Heart left ventricle (tissue), 16 donors: ENCODE measurements at regions not wholly inside any gene's neighbourhood (a gene's known extent, or its start where the extent isn't known, plus 50 kb on each side); places are given as distances from the start of the nearest gene placed in this dataset.
A peak's percentile ranks its signal among the peaks of the same experiment; 100 is the strongest.

ENCODE experiments used
- ATAC-seq, 4 donors: fragments of 200-7000 bp; cut with Tn5 transposase; one replicate each; pipeline ENCODE4 v1.9.1; 2020 to 2022; ENCODE audit warnings: moderate library complexity in 4 of 4, mild to moderate bottlenecking in 3 of 4, moderate number of reproducible peaks in 1 of 4
- DNase-seq, 5 donors: peaks; one replicate each; pipeline ENCODE4 v3.0.0-alpha.2; 2020
- H3K27ac ChIP-seq, 12 donors: fragments of 200-600 bp; sonication (generic) in 4 of 12; one replicate each; pipeline versions ENCODE4 v1.5.0 to v1.8.0; 2016 to 2022; ENCODE audit warnings: mild to moderate bottlenecking in 2 of 12
- H3K27me3 ChIP-seq, 9 donors: fragments of 200-600 bp; sonication (generic) in 2 of 9; one replicate each; pipeline versions ENCODE4 v1.5.1 to v1.8.0; 2016 to 2022; ENCODE audit warnings: mild to moderate bottlenecking in 3 of 9
- H3K36me3 ChIP-seq, 9 donors: fragments of 200-600 bp; sonication (generic) in 2 of 9; one replicate each; pipeline versions ENCODE4 v1.5.0 to v1.8.0; 2018 to 2022; ENCODE audit warnings: mild to moderate bottlenecking in 2 of 9
- H3K4me1 ChIP-seq, 12 donors: fragments of 200-600 bp; sonication (generic) in 4 of 12; one replicate each; pipeline versions ENCODE4 v1.5.0 to v1.8.0; 2016 to 2022; ENCODE audit warnings: mild to moderate bottlenecking in 3 of 12
- H3K4me3 ChIP-seq, 12 donors: fragments of 200-600 bp; sonication (generic) in 4 of 12; one replicate each; pipeline versions ENCODE4 v1.5.0 to v1.8.0; 2017 to 2022; ENCODE audit warnings: mild to moderate bottlenecking in 9 of 12, moderate library complexity in 4 of 12
- H3K9me3 ChIP-seq, 12 donors: fragments of 200-600 bp; sonication (generic) in 4 of 12; one replicate each; pipeline versions ENCODE4 v1.5.0 to v1.8.0; 2016 to 2022; ENCODE audit warnings: mild to moderate bottlenecking in 1 of 12
- CTCF ChIP-seq, 12 donors: fragments of 200-600 bp; sonication (generic) in 4 of 12; IDR thresholded peaks; one replicate each; pipeline versions ENCODE4 v1.5.0 to v1.8.0; 2018 to 2022; ENCODE audit warnings: antibody characterized with exemption in 12 of 12, mild to moderate bottlenecking in 5 of 12
- POLR2A ChIP-seq, 2 donors: fragments of 450-650 bp; IDR thresholded peaks; one replicate each; pipeline ENCODE4 v1.6.1; 2017; ENCODE audit warnings: antibody characterized with exemption in 2 of 2, mild to moderate bottlenecking in 2 of 2, moderate library complexity in 2 of 2
- WGBS, 4 donors: extraction: QIAGEN DNeasy Blood & Tissue Kit in 2 of 4; methylation state at CpG; one replicate each; pipeline versions ENCODE4 v1.1.5 to v1.1.7; 2013 to 2018; 5-methylcytosine and 5-hydroxymethylcytosine counted together
- intact Hi-C, 10 donors: fragments of 100-400 bp; cut with DNase I; formaldehyde crosslinking; loops; one replicate each; pipeline versions ENCODE4 v1.11.1 to v1.14.2; 2022
- donor health status: ischemic (EF 13 %, LVEDD 7.1; RV severe dilation, severe dysfunction).
- donor health status: healthy with polysubstance abuse.
- donor health status: DM: no; HTN: yes; CAD: no.
- donor health status: DM: no; HTN: no; CAD: no.
- donor health status: ischemic (EF 25% LVEDD 6.9; RV normal size, moderate dysfunction).
- donor health status: ischemic (EF 25% LVEDD 5.7; RV mildly dilated, moderate dysfunction).
- donor health status: healthy.
- donor health status: DM: yes; HTN: yes; CAD: no.
- donor health status: ischemic (EF 35%, LVEDD 5.7; RV mildly dilated, moderate dysfunction).
- donor health status: nonischemic (EF 11% LVEDD 7.7; RV severe dilation, severe dysfunction).
- donor health status: DM: yes; HTN: yes; CAD: no.
- donor health status: PGD.
- donor health status: ischemic (EF 29% LVEDD 5.4; RV normal size, mild dysfunction).
- donor health status: nonischemic (EF 23%, LVEDD 6.1; RV moderate dilation, normal function).

- H3K36me3 ChIP-seq = no peaks in the 10 kb centered on the region
- peaks cover 0 to 58% (median 30%) of the 10 kb centered on the region in 12 donors for H3K4me1 ChIP-seq
- DNase-seq (peak in 1 of 5 donors; percentile 46), ATAC-seq (peak in 1 of 4 donors; percentile 33)
- no peaks in the 10 kb centered on the region for H3K27me3 ChIP-seq
- TF ChIP-seq POLR2A (IDR thresholded peaks at IDR 0.05) (no peak), CTCF (IDR thresholded peaks at IDR 0.05) (no peak)
- WGBS, 4 donors = 46 to 53% (median 49%) methylated on average over 3 of the region's 3 CpGs
- H3K4me3 ChIP-seq = no peak overlapping the region
- H3K27ac ChIP-seq = peak overlapping the region in 2 of 12 donors; percentile 82 to 89
- intact Hi-C loops = no loop called here
- no peaks in the 10 kb centered on the region for H3K9me3 ChIP-seq
These were observed 364.8 kb upstream of the SLC14A2 start for GRCh38 chr18:45250479-45250878.

- H3K27ac ChIP-seq = no peak overlapping the region
- ATAC-seq (no peak), DNase-seq (no peak)
- no peak for TF ChIP-seq CTCF (IDR thresholded peaks at IDR 0.05)
- no peak for TF ChIP-seq POLR2A (IDR thresholded peaks at IDR 0.05)
- H3K4me1 ChIP-seq = peaks cover 0 to 60% (median 32%) of the 10 kb centered on the region in 12 donors
- no peaks in the 10 kb centered on the region for H3K36me3 ChIP-seq
- no peak overlapping the region for H3K4me3 ChIP-seq
- intact Hi-C loops = no loop called here
- no peaks in the 10 kb centered on the region for H3K9me3 ChIP-seq
- H3K27me3 ChIP-seq = no peaks in the 10 kb centered on the region
- 87 to 92% (median 88%) methylated on average over 4 of the region's 4 CpGs for WGBS, 4 donors
These were observed 364.0 kb upstream of the SLC14A2 start for GRCh38 chr18:45251236-45251635.

GRCh38 chr18:45252474-45252873 lies 362.8 kb upstream of the SLC14A2 start:
- ATAC-seq = no peak
- no peak overlapping the region for H3K4me3 ChIP-seq
- DNase-seq = no peak
- TF ChIP-seq CTCF (IDR thresholded peaks at IDR 0.05) = no peak
- intact Hi-C loops = no loop called here
- no peaks in the 10 kb centered on the region for H3K27me3 ChIP-seq
- peaks cover 0 to 60% (median 31%) of the 10 kb centered on the region in 12 donors for H3K4me1 ChIP-seq
- no peaks in the 10 kb centered on the region for H3K36me3 ChIP-seq
- no peaks in the 10 kb centered on the region for H3K9me3 ChIP-seq
- H3K27ac ChIP-seq = no peak overlapping the region
- 89 to 96% (median 93%) methylated on average over 2 of the region's 2 CpGs for WGBS, 4 donors

- H3K36me3 ChIP-seq = no peaks in the 10 kb centered on the region
- ATAC-seq = no peak
- H3K4me3 ChIP-seq = no peak overlapping the region
- 73 to 86% (median 77%) methylated on average over 6 of the region's 6 CpGs for WGBS, 4 donors
- H3K9me3 ChIP-seq = no peaks in the 10 kb centered on the region
- TF ChIP-seq CTCF (IDR thresholded peaks at IDR 0.05) (no peak), POLR2A (IDR thresholded peaks at IDR 0.05) (no peak)
- intact Hi-C loops = no loop called here
- no peak overlapping the region for H3K27ac ChIP-seq
- no peak for DNase-seq
- H3K4me1 ChIP-seq = peaks cover 0 to 55% (median 26%) of the 10 kb centered on the region in 12 donors
- H3K27me3 ChIP-seq = no peaks in the 10 kb centered on the region
These were observed 362.2 kb upstream of the SLC14A2 start for GRCh38 chr18:45253056-45253565.
